Stimulated activated naive CD4-positive, alpha-beta T cell (primary cell): ENCODE measurements at regions not wholly inside any gene's neighbourhood (a gene's known extent, or its start where the extent isn't known, plus 50 kb on each side); places are given as distances from the start of the nearest gene placed in this dataset.

Experiments used
- DNase-seq, 6 experiments: peaks; one replicate each; lab custom pipeline; 2025; lab: John Stamatoyannopoulos, UW

GRCh38 chr12:111006621-111007020 is 86.2 kb upstream of the MYL2 start:
- no peak for DNase-seq

- DNase-seq: no peak
Observed at GRCh38 chr12:110998971-110999370, 78.6 kb upstream of the MYL2 start.

- DNase-seq: no peak
Observed at GRCh38 chr12:110998165-110998564, 77.8 kb upstream of the MYL2 start.

- no peak for DNase-seq
Observed at GRCh38 chr12:110996415-110996814, 76.0 kb upstream of the MYL2 start.

- DNase-seq: no peak
Observed at GRCh38 chr12:110995615-110996014, 75.2 kb upstream of the MYL2 start.

GRCh38 chr12:110995016-110995415 is 74.6 kb upstream of the MYL2 start:
- DNase-seq: no peak

GRCh38 chr12:110993434-110993833 is 73.1 kb upstream of the MYL2 start:
- no peak for DNase-seq

GRCh38 chr12:110992909-110993308 is 72.5 kb upstream of the MYL2 start:
- no peak for DNase-seq

- no peak for DNase-seq
Observed at GRCh38 chr12:110983811-110984210, 63.4 kb upstream of the MYL2 start.

GRCh38 chr12:110972866-110973265 is 52.5 kb upstream of the MYL2 start:
- DNase-seq: no peak

- no peak for DNase-seq
Observed at GRCh38 chr12:110971936-110972335, 51.6 kb upstream of the MYL2 start.

- no peak for DNase-seq
Observed at GRCh38 chr12:110971189-110971920, 51.0 kb upstream of the MYL2 start.
